Vagina (tissue), 2 donors: ENCODE measurements at regions not wholly inside any gene's neighbourhood (a gene's known extent, or its start where the extent isn't known, plus 50 kb on each side); places are given as distances from the start of the nearest gene placed in this dataset.

Experiments
- DNase-seq, 2 donors: peaks; one replicate each; pipeline ENCODE4 v3.0.0-alpha.2; 2017; ENCODE audit errors: extremely low spot score in 2 of 2
- H3K27ac ChIP-seq: fragments of 200-600 bp; sonication (generic); one replicate; pipeline ENCODE4 v1.5.1; 2019
- H3K27me3 ChIP-seq: fragments of 200-600 bp; sonication (generic); one replicate; pipeline ENCODE4 v1.5.1; 2019
- H3K36me3 ChIP-seq, 2 donors: fragments of 200-600 bp; sonication (generic); one replicate each; pipeline ENCODE4 v1.5.1; 2017 to 2019
- H3K4me1 ChIP-seq: fragments of 200-600 bp; sonication (generic); one replicate; pipeline ENCODE4 v1.5.1; 2019
- H3K4me3 ChIP-seq, 2 donors: fragments of 200-600 bp; sonication (generic); 1 replicate in 1 of 2; 2 replicates in 1 of 2; pipeline ENCODE4 v1.5.1; 2016 to 2019
- H3K9me3 ChIP-seq: fragments of 200-600 bp; sonication (generic); one replicate; pipeline ENCODE4 v1.5.1; 2019
- POLR2A ChIP-seq, 2 donors: fragments of 450-650 bp; IDR thresholded peaks; one replicate each; pipeline ENCODE4 v1.6.1; 2017; ENCODE audit warnings: antibody characterized with exemption in 2 of 2, mild to moderate bottlenecking in 2 of 2, moderate library complexity in 2 of 2
- POLR2AphosphoS5 ChIP-seq, 2 donors: sonication (generic); formaldehyde crosslinking; IDR thresholded peaks; one replicate each; pipeline ENCODE4 v1.9.0; 2017; ENCODE audit warnings: antibody characterized with exemption in 2 of 2, mild to moderate bottlenecking in 2 of 2, low read depth in 1 of 2; ENCODE audit not compliant: insufficient read depth in 1 of 2
- intact Hi-C: fragments of 100-400 bp; cut with DNase I; formaldehyde crosslinking; loops from one replicate; pipeline ENCODE4 v1.15.1; 2023
- TF ChIP-seq, protein P1 (sequence below), 3 experiments: fragments of 450-650 bp in 2 of 3; fragments of 200-600 bp in 1 of 3; sonication (generic) in 1 of 3; IDR thresholded peaks; one replicate each; pipeline ENCODE4 v1.5.1; 2017 to 2019; ENCODE audit warnings: antibody characterized with exemption in 3 of 3, mild to moderate bottlenecking in 2 of 3, moderate library complexity in 2 of 3

DNA sequence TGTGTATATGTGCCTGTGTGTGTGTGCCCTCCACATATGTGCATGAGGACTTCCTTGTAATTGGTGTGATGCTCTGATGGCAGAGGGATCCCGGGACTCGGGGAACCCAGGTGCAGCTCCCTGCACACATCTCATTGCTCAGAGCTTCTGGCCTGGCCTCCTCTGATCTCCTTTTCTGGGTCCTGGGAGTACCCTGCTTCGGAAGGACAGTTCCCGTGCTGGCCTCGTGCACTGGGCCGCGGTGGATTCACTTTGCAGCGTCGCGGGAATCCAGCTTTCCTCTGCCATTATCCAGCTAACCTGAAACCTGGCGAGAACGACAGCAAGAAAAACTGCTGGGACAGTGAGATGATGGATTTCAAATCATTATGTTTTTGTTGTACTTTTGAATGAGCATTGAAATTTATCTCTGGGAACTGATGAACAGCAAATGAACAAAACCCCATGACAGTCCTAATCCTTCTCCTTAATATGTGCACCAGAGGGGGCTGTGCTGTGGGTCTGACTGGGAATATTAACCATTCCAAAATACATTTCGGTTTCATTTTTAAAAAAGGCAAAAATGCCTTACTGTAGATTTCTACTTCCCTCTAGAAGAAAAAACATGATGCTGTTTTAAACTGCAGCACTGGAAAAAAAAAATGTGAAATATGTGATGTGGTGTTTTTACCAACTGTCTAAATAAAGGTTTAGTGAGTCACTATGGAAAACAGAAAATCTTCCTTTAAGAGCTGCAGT is 78.2 kb downstream of the PTGR3 start:
- H3K9me3 ChIP-seq = no peaks in the 10 kb centered on the region
- no peaks in the 10 kb centered on the region for H3K27me3 ChIP-seq
- peak overlapping the region; percentile 29 to 35 for H3K4me3 ChIP-seq
- peak; percentile 31 to 37 for DNase-seq
- H3K36me3 ChIP-seq = no peaks in the 10 kb centered on the region
- TF ChIP-seq POLR2AphosphoS5 (IDR thresholded peaks at IDR 0.05; ENCODE audit: insufficient read depth in 1 of 2, low read depth in 1 of 2) (no peak), POLR2A (IDR thresholded peaks at IDR 0.05) (no peak)
- TF ChIP-seq, protein P1, sequence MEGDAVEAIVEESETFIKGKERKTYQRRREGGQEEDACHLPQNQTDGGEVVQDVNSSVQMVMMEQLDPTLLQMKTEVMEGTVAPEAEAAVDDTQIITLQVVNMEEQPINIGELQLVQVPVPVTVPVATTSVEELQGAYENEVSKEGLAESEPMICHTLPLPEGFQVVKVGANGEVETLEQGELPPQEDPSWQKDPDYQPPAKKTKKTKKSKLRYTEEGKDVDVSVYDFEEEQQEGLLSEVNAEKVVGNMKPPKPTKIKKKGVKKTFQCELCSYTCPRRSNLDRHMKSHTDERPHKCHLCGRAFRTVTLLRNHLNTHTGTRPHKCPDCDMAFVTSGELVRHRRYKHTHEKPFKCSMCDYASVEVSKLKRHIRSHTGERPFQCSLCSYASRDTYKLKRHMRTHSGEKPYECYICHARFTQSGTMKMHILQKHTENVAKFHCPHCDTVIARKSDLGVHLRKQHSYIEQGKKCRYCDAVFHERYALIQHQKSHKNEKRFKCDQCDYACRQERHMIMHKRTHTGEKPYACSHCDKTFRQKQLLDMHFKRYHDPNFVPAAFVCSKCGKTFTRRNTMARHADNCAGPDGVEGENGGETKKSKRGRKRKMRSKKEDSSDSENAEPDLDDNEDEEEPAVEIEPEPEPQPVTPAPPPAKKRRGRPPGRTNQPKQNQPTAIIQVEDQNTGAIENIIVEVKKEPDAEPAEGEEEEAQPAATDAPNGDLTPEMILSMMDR (IDR thresholded peaks at IDR 0.05) = no peak
- no peak overlapping the region for H3K27ac ChIP-seq
- intact Hi-C loops = no loop called here
- H3K4me1 ChIP-seq = no peaks in the 10 kb centered on the region

DNA sequence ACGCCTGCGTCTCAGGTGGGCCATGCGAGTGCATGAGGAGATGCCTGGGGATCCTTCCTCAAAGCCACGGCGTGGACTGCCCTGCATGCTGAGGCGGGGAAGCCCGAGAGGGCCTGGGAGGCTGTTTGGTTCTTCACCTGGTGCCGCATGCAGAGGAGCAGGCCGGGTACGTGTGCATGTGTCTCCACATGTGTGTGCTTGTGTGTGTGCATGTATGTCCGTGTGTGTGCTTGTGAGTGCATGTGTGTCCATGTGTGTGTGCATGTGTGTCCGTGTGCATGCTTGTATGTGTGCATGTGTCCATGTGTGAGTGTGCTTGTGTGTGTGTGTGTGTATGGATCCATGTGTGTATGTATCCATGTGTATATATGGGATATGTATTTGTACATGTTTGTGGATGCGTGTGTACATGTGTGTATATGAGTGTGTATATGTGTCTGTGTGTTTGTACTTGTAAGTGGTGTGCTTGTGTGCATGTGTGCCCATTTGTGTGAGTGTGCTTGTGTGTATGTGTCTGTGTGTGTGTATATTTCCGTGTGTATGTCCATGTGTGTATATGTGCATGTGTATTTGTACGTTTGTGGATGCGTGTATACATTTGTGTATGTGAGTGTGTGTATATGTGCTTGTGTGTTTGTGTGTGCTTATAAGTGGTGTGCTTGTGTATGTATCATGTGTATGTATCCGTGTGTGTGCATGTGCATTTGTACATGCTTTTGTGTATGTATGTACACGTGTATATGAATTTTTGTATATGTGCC is 79.0 kb downstream of the PTGR3 start:
- no peak overlapping the region for H3K4me3 ChIP-seq
- intact Hi-C loops = no loop called here
- peak; percentile 60 to 88 for DNase-seq

DNA sequence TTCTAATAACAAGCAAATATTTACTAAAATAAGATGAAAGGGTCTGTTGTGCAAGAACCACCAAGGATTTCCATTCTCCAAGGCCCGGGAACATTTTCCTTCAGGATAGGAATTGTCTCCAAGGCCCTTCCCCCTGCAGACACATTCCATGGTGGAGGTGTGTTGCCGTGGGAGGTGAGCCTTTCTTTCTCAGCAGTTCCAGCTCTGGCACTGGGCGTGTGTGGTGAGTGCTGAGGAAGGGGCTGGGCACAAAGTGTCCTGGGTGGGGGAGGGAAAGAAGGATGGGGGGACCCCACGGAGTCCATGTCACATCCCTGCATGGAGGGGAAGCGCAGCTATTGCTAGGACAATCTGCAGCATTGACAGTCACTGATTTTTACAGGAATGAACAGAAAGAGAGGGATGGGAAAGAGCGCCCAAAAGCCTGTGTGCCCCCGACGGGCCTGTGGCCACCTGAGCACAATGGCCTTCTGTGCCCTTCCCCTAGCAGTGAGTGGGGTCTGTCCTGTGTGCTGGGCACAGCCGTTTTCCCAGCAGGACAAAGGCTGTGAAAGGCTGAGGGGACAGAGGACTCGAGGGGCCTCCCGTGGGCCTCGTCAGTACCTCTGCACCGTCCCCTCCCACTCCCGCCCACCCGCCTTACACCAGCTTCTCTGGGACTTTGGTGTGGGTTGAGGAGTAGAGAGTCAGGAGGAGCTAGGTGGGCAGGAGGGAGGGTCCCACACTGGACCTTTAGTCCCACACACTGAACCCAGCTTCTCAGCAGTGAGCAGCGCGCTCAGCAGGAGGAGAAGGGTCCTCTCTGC is 79.8 kb downstream of the PTGR3 start:
- H3K4me1 ChIP-seq = no peaks in the 10 kb centered on the region
- no peak overlapping the region for H3K27ac ChIP-seq
- TF ChIP-seq POLR2AphosphoS5 (IDR thresholded peaks at IDR 0.05; ENCODE audit: insufficient read depth in 1 of 2, low read depth in 1 of 2) = no peak
- no peak for TF ChIP-seq POLR2A (IDR thresholded peaks at IDR 0.05)
- TF ChIP-seq, protein P1 (IDR thresholded peaks at IDR 0.05) = no peak
- intact Hi-C loops = no loop called here
- no peak overlapping the region for H3K4me3 ChIP-seq
- peak; percentile 64 to 77 for DNase-seq
- no peaks in the 10 kb centered on the region for H3K9me3 ChIP-seq
- H3K27me3 ChIP-seq = no peaks in the 10 kb centered on the region
- no peaks in the 10 kb centered on the region for H3K36me3 ChIP-seq

More for the DNA sequence above, 79.0 kb downstream of the PTGR3 start:
- TF ChIP-seq, protein P1 (IDR thresholded peaks at IDR 0.05) = no peak
- no peak for TF ChIP-seq POLR2A (IDR thresholded peaks at IDR 0.05)
- TF ChIP-seq POLR2AphosphoS5 (IDR thresholded peaks at IDR 0.05; ENCODE audit: insufficient read depth in 1 of 2, low read depth in 1 of 2) = no peak
- Histone ChIP-seq H3K9me3 (no peaks in the 10 kb centered on the region), H3K27me3 (no peaks in the 10 kb centered on the region), H3K36me3 (no peaks in the 10 kb centered on the region), H3K4me1 (no peaks in the 10 kb centered on the region), H3K27ac (no peak overlapping the region)

DNA sequence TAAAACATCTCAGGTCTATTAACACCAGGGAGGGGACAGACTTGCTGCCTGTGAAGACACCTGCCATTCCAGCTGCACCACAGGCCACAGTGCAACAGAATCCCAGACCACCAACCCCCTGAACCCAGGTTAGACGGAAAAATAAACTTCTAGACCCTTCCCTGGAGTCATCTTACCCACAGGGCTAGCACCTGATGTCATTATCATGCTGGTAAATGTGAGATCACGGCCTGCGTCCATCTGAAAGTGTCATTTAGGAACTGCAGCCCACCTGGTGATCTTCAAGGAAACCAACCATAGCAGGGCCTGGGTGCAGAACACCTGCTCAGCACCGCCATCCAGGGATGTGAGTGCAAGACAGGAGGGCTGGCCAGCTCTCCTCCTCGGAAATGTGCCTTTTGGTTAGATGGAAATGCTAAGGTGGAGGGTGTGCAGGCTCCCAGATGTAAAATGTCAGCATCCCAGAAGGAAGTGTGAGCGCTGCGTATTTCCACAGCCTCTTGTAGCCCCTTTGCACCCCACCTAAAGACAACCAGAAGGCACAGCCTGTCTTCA is 80.8 kb downstream of the PTGR3 start:
- intact Hi-C loops = no loop called here
- DNase-seq = peak; percentile 44 to 93

More for the DNA sequence above, 80.8 kb downstream of the PTGR3 start:
- Histone ChIP-seq H3K9me3 (no peaks in the 10 kb centered on the region), H3K27me3 (no peaks in the 10 kb centered on the region), H3K36me3 (no peaks in the 10 kb centered on the region), H3K4me3 (no peak overlapping the region), H3K27ac (no peak overlapping the region), H3K4me1 (no peaks in the 10 kb centered on the region)
- TF ChIP-seq POLR2A (IDR thresholded peaks at IDR 0.05) = no peak
- TF ChIP-seq POLR2AphosphoS5 (IDR thresholded peaks at IDR 0.05; ENCODE audit: insufficient read depth in 1 of 2, low read depth in 1 of 2) = no peak
- TF ChIP-seq, protein P1 (IDR thresholded peaks at IDR 0.05) = no peak
